IPS-NIHi7 (cell line): ENCODE measurements at regions not wholly inside any gene's neighbourhood (a gene's known extent, or its start where the extent isn't known, plus 50 kb on each side); places are given as distances from the start of the nearest gene placed in this dataset.

Experiments
- DNase-seq: peaks from one replicate; pipeline ENCODE4 v3.0.0; 2012; ENCODE audit warnings: mixed read lengths; ENCODE audit errors: extremely low spot score

DNA sequence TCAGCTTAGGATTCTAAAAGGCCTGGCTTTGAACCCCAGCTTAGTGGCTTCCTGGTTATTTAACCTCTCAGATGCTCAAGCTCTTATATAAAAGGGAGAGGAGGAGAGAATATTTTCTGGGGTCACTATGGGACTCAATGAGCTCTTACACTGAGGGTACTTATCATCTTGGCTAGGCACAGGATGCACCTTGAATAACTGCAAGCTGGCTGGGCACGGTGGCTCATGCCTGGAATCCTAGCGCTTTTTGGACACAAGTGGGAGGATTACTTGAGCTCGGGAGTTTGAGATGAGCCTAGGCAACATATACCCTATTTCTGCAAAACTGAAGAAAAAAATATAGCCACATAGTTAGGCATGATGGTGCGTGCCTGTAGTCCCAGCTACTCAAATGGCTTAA lies 665.3 kb upstream of the RBFOX1 start:
- DNase-seq: no peak

DNA sequence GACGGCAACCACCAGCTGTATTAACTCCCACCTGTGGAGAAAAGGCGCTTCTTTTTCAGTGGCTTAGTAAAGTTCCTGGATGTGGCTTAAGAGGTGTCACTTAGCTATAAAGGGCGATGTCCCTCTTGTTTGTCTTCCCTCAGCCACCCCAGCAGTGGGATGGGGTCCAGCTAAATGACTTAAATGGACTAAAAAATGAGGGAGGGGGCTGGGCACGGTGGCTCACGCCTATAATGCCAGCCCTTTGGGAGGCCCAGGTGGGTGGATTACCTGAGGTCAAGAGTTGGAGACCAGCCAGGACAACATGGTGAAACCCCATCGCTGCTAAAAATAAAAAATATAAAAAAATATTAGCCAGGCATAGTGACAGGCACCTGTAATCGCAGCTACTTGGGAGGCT lies 667.5 kb upstream of the RBFOX1 start:
- DNase-seq: no peak

DNA sequence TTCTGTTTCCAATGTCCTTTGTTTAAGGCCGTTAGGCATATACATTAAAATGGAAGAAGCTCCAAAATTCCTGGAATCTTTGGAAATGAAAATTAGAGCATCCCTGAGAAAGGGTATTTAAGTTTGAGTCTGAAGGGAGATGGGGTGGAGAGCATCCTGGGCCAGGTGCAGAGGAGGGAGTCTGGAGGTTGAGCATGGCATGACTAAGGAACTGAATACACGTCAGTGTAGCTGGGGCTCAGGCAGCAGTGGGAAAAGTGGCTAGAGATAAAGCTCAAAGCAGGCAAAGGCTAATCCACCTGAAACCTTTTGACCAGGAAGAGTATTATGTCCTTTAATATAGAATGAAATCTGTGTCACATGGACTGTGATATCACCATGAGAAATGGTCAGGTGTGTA lies 669.0 kb upstream of the RBFOX1 start:
- DNase-seq: no peak

DNA sequence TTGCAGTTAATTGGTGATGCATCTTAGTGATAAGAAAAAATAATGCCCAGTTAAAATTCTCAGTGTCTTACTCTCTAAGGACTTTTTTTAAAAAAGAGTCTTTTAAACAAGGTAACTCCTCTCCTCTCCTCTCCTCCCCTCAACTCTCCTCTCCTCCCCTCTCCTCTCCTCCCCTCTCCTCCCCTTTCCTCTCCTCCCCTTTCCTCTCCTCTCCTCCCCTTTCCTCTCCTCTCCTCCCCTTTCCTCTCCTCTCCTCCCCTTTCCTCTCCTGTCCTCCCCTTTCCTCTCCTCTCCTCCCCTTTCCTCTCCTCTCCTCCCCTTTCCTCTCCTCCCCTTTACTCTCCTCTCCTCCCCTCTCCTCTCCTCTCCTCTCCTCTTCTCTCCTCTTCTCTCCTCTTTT lies 675.9 kb upstream of the RBFOX1 start:
- no peak for DNase-seq

DNA sequence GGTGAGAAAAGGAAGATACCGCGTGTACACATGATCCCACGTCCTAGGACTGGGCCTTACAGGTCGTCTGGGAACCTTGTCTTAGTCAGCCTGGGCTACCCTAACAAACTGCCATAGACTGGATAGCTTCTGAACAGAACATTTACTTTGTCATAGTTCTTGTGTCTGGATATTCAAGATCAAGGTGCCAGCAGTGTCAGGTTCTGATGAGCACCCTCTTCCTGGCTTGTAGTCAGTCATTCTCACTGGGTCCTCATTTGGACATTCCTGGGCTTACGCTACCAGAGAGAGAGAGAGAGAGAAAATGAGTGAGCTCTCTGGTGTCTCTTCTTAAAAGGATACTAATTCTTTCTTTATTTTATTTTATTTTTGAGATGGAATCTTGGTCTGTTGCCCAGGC lies 685.8 kb upstream of the RBFOX1 start:
- no peak for DNase-seq

DNA sequence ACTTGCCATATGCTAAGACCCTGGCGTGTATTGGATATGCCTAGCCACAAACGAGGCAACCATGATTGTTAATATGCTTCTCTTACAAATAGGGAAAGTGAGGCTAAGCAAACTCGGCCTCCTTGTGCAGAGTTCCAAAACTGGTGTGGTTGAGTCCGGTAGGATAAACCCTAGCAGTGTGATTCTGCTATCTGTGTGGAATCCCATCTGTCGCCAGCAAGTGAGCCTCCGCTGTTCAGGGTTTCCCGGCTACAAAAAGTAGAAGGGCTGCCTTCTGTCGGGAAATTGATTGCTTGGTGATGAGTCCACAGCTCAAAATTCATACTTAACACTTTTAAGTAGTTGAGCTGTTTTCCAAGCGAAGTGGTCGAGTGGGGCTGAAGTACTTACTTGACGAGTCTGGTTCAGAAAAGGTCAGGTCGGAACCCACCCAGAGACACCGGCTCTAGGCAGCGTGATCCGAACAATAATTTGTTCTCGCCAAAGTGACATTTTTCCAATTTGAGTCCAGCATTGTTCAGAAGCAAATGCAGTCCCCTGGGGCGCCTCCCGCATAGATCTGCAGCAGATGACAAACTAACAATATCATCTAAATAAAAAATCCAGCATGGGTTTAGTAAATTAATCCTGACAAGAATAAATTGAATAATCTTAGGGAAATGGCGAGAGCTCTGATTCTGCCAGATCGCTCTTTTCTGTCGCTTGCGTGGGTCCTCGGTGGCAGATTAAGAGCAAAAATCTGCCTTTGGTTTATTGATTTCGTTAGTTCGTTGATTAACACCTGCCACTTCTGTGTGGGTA lies 686.7 kb upstream of the RBFOX1 start:
- DNase-seq: no peak

DNA sequence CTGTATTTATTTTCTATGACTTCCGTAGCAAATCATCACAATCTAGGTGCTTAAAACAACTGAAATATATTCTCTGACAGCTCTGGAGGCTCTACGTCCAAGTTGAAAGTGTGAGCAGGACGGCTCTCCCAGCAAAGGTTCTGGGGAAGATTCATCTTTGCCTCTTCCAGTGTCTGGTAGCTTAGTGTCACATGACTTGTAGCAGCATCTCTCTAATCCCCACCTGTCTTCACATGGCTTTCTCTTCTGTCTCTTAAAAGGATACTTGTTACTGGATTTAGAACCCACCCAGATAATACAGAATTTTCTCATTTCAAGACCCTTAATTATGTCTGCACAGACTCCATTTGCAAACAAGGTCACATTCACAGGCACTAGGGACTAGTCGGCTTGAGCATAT lies 687.7 kb upstream of the RBFOX1 start:
- no peak for DNase-seq

DNA sequence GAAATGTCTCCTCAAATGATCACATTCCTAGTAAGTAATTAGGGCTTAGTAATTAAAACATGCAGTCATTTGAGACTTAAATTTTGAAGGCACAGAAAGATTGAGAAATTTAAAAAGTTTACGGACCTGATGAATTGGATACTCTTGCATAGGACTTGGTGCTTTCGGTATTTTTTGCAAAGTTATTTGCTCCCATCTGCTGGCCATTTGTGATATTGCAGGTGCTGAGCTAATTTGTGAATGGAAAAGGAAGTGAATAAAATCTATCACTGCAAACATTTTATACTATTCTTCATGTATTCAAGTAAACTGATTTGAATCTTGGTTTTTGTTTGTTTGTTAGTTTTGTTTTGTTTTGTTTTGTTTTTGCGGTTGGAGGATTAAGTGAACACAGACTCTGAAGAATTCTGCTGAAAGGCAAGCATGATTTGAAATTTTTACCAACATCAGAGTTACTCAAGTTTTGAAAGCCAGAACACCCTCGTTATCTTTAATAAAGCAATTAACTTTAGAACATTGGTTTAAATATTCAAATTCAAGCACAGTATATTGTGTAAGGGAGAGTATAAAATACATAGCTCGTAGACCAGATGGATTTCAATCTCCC lies 689.5 kb upstream of the RBFOX1 start:
- DNase-seq: peak; percentile 12

DNA sequence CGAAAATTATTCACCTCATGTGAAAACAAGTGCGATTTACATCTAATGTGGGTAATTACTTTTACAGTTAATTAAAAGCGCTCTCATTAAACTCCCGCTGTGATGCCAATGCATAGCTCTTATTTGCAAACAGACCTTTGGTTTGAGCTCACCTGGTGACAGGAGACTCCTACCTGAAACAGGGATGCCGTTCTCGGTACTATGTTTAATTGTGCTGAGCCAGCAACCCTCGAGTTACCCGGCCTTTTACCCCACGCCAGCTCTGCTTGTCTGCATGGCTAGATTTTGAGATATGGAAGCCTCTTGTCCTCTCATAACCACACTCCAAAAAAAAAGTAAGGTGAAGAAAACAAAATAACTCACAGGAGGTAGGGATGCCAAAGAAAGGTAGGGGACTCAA lies 690.4 kb upstream of the RBFOX1 start:
- no peak for DNase-seq

DNA sequence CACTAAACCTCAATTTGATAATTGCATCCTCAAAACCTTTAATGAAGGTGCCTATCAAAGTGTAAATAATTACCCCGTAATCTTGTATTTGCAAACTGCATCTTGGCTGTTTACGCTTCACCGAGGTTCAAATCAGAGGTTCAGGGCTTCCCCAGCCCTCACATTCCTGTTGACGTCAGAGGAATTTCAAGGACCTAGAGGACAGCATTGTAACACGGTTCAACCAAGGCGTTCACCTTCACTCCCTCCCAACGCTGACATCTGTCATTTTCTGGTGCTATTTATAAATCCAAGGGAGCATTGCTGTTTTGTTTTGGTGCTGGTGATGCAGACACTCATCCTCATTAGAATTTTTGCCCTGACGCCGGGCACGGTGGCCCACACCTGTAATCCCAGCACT lies 691.6 kb upstream of the RBFOX1 start:
- no peak for DNase-seq

DNA sequence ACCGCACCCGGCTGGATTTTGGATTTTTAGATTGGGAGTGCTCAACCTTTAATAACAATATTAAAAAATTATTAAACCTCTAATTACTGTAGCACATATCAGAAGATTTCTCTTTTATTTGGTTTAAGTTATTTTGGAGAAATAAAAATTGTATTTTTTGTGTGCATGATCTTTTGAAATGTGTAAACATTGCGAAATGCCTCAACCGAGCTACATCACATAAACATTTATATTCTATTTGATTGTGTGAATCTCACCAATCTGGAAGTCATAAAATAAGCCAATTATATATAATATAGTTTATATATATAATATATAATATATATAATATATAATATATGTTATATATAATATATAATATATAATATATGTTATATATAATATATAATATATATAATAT lies 696.2 kb upstream of the RBFOX1 start:
- no peak for DNase-seq

DNA sequence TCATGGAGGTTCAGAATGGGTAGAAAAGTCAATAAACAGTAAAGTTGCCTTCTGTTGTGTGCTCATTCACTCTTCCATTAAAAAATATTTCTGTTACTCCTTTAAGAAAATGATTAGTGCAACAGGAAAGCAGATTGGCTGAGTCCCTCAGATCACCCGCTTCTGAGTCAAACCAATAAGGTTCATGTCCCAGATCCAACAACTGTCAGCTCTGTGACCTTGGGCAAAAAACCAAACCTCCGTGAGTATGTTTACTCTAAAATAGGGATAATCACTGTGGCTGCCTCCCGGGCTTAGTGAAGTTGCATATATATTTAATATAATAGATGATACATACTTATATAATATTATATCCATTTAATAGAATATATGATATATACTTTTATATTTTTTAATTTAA lies 698.5 kb upstream of the RBFOX1 start:
- DNase-seq: no peak

DNA sequence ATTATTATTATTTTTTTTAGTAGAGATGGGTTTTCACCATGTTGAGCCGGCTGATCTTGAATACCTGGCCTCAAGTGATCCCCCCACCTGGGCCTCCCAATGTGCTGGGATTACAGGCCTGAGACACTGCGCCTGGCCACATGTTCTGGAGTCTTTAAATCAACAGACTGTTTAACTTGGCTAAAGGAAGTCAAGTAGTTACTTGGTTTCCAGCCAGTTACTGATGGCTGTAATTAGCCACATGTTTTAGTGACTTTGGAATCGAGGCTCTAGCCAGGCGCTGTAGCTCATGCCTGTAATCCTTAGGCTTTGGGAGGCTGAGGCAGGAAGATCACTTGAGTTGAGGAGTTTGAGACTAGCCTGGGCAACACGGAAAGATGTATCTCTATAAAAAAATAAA lies 699.2 kb upstream of the RBFOX1 start:
- DNase-seq: no peak

DNA sequence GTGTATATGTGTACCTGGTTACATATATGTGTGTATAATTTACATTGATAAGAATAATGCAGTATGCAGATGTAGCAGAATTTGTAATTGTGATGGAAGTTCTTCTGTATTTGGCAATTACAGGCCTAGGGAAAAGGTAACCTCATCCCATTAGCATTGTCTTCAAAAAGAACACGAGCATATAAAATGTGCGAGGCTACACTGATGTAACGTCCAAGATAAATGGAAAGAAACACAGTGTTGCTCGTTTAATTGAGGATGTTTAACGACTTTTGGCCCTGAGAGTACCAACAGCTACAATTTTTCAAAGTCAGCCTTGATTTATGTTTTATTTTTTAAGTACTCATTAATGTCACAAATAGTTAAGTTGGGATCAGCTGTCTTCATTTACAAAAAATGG lies 703.5 kb upstream of the RBFOX1 start:
- DNase-seq: no peak

DNA sequence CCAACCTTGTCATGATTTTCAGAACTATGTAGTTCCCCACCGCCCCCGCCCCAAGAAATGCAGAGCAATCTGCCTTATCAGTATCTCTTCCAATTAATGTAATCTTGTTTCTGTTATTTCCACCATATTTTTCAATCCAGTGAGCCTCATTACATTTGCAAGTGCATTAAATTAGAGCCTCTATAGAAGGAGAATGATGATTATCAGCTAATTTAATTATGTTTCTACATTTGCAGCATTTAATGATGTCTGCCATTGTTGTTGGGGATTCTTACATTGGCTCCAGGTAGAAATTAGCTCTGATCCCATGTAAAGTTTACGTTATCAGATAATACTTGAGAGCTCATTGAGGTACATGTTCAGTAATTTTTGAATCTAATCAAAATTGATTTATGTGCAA lies 707.0 kb upstream of the RBFOX1 start:
- no peak for DNase-seq

DNA sequence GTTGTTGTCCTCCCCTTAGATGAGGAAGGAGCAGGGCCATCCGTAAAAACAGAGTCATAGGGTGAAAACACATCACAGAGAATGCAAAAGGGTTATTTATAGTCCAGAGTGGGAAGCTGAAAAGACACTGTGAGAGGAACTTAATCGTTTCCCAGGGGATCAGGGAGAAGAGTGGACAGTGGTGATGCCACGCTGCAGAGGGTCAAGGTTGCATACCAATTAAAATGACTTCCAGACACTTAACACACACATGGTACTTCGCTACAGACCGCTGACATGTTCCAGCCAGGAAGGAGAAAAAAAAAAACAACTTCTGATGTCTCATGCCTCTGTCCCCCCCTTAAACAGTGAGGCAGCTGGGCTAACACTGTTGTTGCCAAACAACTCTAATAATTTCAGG lies 713.8 kb upstream of the RBFOX1 start:
- DNase-seq: no peak

DNA sequence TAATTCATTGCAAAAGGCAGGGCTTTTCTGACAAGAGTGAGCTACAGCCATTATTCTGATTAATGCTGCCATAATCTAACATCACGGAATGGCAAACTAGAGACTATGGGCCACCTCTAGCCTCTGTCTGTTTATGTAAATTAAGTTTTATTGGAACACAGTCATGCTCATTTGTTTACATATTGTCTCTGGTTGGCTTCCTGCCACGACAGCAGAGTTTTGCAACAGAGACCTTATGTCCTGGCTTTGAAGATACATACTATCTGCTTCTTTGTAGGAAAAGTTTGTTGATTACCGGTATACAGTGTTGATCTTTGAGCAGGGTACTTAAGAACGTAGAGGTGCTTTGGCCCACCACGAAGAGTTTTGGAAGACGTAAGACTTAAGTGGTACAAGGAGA lies 715.9 kb upstream of the RBFOX1 start:
- DNase-seq: no peak

DNA sequence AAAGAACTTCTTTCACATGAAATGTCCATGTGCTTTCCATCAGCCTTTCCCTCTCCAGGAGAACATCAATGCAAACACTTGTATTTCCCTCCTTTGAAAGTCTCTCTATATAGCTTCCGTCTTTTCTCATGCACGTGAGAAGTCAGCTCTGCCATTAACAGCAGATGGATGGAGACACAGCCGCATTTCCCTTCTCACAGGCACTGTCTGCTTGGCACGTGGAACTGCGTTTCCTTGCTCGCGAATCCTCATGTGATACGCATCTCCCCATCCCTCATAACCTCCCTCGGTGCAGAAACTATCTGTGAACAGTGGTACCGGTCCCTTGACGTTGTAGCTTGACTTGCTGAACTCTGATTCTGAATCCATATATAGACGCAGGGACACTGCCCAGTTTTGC lies 717.0 kb upstream of the RBFOX1 start:
- no peak for DNase-seq

DNA sequence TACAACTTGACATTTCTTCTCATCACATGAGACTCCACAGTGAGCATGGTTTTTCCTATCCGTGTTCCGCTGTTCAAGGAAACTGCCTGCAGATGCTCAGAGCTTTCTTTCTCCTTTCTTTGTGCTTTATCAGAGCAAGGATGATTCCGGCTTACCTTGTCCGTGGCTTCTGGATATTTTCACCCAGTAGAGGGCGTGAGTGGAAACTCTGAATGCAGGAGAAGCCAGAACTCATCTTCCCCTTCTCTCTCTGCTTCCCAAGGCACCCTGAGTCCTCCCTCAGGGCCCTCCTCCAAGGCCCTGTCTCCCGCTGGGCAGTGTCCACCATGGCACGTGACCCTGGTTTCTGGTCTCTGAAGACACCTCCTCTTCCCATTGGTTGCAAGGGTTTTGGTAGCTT lies 721.1 kb upstream of the RBFOX1 start:
- no peak for DNase-seq

DNA sequence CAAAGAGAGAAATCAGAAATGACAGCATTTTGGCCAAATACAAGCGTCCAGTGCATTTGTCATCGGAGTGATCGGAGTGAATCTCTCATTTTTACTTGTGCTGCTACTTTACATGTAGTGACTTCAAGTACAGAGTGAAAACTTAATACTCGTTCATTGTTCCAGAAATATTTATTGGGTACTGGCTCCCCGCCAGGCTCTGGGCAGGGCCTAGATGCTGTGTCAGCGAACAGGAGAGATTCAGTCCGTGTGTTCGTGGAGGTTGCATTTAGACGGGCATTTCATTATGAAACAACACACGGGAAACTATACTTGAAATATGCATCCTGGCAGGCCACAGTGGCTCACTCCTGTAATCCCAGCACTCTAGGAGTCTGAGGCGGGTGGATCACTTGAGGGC lies 727.2 kb upstream of the RBFOX1 start:
- no peak for DNase-seq

DNA sequence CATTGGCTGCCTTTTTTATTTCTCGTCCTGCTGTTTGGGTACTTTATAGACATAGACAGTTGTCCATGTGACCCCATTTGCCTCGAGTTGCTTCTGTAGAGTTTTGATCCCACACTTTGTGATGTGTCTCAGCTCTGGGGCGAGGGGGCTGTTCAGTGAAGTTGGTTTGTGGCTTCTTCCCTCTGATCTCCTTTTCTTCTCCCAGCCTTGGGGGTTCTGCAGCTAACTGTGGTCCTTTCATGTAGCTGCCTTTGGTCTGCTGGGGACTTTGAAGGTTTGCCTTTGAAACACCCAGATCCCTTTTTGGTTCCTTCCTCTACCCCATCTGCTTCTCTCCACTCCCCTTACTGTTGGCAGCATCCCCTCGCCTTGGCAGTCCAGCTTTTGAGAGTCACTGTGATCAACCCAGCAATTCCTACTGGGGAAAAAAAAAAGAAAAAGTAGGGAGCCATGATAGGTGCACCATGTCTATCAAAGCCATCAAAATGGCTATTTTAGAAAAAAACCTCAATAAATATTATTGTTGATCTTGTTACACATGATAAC lies 728.8 kb upstream of the RBFOX1 start:
- no peak for DNase-seq

DNA sequence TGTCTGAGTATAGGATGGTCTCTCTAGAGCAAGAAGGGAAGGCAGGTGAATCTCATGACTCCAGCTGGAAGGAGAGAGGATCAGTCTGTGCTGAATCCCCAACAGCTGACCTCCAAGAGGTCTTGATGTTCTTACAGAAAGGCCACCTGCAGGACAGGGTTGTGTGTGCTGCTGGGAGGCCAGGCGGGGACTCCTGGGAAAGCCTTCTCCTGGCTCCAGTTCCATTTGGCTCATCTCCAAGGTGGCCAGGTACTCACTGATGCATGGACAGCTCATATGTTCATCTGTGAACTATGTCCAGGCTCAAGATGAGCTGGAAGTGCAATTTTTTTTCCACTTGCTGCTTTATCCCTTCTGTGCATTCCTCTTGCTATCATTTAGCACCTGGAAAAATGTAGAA lies 730.2 kb upstream of the RBFOX1 start:
- DNase-seq: no peak

DNA sequence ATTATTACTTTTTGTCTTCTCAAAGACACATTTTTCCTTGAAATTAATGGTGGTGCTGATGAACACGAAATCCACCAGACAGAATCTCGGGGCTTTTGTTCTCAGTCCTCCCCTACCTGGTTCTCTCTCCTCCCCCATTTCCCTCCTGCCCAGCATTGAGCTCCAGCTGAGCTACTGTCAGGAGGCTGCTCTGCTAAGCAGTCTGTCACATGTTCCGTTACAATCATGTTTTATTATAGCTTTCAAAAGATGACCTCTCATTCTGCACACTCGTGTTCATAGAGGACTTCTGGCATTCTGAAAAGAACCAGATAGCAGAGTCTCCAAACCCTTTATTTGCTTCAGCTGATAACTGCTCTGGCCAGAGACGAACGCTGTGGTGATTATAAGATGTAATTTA lies 732.5 kb upstream of the RBFOX1 start:
- no peak for DNase-seq

DNA sequence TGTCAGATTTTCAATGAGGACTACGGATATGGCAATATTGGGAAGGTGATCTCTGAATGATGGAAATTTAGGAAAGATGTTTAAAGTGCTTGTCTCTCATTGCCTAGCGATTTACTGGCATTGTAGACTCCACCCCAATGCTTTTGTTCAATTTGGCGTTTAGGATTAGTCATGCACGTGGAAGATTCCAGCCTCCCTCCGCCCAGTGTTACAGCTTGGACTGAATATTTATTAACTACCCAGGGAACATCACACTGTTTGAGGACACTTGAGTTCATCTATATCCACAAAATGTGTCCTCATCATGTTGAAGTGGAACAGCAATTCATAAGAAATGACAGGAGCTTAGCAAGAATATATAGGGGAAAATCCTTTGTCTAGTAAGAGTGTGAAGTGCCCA lies 738.8 kb upstream of the RBFOX1 start:
- DNase-seq: no peak
